NCI-H1694 (cell line): ENCODE measurements at regions not wholly inside any gene's neighbourhood (a gene's known extent, or its start where the extent isn't known, plus 50 kb on each side); places are given as distances from the start of the nearest gene placed in this dataset.
A peak's percentile ranks its signal among the peaks of the same experiment; 100 is the strongest.

Source experiments
- DNase-seq: peaks from one replicate; lab custom pipeline; 2025; lab: John Stamatoyannopoulos, UW

DNA sequence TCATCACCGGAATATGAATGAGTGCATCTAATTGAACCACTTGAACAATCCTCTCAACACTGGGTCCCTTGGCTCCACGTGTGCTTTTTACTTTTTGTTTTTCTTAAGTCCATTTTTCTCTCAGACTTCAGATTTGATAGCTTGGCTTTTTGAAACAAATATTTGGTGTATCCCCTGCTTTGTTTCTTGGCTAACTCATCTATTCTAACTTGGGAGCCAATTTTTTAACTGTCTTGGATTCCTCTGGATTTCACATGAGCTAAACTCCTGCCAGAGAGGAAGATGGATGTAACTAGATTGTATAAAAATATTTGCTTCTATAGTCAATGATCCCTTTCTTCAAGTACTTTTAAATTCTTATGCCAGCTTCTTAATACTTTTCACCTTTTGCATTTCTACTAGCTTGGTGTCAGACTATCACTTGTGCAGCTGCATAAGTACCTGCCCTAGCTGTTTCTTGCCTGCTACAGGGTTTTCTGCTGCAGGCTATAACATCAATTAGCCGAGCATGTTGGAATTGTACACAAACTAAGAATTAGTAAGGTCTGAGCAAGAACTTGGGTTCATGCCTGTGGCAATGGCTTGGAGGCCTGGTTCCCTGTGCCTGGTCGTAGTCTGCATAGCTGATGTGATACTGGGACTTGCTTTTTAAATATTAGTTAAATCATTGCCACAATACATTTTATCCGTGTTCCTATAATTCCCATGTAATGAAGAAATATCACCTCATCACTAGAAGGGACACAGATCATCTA, 281.5 kb downstream of the EN1 start:
- no peak for DNase-seq

DNA sequence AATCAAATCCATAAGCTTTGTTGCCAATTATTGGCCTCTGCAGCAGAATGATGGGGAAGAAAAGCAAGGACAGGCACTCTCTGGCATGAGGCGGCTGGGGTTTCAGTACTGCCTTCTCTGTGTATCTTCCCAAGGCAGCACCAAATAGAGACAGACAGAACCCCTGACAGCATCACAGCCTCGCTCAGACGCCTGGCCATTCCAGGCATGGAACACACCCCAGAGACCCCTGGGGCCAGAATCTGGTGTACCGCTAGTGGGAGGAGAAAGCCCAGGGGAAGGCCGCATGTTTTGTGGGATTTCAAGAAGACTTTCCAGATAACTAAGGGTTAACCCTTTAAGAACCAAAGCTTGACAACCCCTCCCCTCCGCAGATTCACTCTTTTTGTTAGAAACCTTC, 282.1 kb downstream of the EN1 start:
- no peak for DNase-seq

DNA sequence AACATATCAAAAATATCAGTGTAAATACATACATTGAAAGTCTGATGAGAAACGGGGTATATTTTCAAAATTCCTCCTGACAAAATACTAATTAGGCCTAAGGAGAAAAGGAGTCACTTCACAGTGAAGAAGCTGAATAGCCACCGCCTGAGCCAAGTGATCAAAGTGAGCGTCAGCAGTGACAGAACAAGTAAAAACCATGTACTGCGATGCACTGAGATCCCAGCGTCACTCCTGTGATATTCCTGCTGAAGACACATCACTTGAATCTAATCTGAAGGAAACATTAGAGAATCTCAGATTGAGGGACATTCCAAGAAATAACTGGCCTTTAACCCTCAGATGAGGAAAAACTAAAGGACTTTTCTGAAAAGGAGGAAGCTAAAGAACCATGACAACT, 285.3 kb downstream of the EN1 start:
- DNase-seq = no peak

DNA sequence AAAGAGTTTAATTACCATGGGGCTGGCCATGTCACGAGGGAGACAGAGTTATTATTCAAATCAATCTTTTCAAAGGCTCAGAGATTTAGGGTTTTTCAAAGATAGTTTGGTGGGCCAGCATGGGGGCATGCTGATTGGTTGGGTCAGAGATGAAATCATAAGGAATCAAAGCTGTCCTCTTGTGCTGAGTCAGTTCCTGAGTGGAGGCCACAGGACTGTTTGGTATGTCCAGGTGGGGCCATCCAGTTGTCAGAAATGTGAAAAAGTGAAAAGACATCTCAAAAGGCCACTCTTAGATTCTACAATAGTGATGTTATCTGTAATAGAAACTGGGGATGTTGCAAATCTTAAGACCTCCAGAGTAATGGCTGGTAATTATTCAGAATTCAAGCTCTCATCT, 288.6 kb downstream of the EN1 start:
- no peak for DNase-seq

DNA sequence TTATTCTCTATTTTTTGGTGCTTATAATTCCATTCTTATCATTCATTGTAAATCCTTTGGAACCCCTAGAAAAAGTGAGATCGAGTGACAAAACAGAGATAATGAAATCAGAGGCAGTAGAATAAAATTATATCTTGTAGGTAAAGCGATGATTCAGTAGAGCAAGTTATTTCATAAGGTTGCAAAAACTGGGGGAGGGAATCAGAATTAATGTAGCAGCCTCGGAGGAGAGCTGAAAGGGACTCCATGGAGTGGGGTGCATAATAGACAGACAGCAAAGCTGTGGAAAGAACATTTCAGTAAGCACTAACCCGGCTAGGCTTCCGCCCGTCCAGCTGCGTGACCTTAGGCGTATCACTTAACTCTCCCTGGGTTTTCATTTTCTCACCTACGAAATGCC, 289.7 kb downstream of the EN1 start:
- DNase-seq = no peak

DNA sequence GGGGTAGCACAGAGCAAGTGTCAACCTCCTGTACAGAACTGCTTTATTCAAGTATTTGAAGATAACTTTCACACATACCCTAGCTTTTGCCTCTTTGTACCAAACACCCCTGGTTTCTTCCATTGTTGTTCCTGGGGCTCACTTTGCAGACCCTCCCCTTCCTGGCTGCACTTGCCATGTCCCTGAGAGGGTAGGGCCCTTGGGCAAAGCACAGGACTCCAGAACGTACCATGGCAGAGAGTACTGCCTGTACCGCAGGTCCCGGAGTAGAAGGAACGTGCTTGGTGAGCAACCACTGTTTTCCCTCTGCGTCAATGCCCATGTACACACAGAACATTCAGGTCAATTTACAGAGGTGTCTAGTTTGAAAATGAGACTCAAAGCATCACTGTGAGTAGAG, 290.4 kb downstream of the EN1 start:
- no peak for DNase-seq

DNA sequence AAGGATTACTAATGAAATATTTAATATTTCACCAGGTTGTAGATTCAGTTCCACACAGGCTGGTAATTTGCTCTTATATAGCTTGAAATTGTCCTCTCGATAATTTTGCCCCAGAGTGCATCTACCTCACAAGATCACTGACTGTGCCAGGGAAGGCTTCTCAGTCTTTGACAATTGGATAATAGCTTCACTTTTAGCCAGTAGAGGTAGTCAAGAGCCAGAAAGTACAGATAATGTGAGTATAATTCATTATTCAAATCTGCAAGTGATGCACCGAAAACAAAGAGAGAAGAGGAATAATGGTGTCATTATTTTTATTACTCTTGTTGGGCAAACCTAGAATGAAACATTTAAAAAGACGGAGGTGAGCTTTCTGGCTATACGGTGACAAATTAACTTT, 292.8 kb downstream of the EN1 start:
- no peak for DNase-seq

DNA sequence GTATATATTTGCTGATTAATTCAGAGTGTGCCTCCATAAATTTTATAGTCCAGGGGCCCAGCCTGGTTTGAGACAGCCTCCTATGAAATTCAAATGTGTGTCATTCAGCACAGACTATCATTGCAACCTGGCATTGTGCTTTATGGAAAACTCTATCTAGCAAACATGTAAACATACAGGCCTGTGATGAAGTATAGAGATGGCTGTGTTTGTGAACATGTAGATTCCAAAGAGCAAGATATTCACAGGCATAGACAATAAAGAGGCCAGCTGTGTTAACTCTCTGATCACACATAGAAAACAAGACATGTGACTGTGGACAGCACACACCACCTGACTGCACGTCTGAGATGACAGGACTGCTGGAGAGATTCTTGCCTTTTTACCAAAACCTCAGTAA, 297.9 kb downstream of the EN1 start:
- DNase-seq = no peak

DNA sequence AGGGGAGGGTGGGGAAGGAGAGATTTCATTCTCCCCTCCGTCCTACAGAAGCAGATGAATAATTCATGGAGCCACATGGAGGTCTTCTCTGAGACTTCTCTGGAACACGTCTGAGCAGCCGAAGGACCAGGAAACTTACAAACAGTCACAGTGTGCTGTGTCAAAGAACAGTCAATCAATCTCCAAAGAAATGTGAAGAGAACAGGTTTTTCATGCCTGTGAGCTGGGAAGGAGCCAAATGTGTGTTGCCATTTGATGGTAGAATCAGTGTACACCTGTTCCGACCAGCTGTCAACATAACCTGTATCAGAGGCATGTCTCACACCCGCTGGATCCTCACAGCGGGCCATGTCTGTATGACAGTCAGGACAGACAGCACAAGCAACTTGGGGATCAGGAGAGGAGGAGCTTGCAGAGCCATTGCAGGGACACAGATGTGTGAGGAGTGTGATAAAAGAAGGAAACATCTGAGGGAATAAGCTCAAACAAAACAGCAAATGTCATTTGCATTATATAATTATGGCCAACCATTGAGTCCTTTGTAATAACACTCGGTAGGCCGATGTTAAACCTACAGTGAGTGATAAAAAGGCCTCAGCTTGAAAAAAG, 298.5 kb downstream of the EN1 start:
- DNase-seq = peak; percentile 22

DNA sequence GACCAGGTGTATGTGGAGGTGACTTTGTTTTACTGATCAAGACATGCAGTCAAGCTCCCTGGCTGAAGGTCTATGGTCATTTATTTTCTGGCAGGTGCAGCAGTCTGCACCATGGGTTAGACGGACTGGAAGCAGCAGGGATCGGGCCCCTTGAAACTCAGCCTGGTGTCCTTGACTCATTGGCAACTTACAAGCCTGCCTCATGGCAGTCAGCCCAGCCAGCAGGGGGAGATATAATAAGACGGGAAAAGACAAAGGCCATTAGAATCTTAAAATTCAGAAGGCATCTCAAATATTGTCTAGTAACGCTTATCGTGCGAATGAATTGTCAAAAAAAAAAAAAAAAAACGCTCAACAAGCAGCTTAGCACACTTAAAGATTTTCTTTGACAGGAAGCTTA, 308.2 kb downstream of the EN1 start:
- DNase-seq = no peak

DNA sequence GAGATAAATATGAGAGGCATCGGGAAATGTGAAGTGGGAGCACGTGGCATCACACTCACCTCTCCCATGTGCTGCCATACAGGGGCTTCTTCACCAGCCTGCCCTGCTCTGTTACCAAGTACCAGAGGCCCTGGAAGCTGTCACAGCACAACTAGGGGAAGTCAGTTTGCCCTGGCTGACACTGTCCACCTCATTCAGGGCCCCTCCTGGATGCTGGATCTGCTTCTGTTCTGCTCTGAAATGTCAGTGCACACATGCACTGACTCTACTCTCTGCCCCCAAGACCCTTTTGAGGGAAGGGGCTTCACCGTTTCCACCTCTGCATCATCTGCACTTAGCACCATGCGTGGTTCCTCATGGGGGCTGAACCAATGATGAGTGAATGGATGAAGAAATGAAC, 311.1 kb downstream of the EN1 start:
- no peak for DNase-seq

DNA sequence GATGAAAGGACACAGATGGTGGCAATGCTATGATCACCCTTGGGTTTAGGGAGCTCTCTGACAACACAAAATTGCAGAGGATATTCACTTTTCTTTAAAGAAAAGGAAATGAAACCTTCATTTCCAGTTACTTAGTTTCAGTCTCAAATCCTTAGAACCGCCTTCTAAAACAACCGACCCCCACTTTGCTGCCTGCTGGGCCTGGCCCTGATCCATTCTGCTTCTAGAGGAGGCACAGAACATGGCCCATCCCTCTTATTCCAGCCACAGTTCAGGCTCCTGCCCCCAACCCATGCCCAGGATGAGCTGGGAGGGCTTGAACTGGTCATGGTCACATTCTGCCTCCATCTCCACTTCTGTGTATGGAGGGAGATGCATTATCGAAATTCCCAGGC, 311.6 kb downstream of the EN1 start:
- no peak for DNase-seq

DNA sequence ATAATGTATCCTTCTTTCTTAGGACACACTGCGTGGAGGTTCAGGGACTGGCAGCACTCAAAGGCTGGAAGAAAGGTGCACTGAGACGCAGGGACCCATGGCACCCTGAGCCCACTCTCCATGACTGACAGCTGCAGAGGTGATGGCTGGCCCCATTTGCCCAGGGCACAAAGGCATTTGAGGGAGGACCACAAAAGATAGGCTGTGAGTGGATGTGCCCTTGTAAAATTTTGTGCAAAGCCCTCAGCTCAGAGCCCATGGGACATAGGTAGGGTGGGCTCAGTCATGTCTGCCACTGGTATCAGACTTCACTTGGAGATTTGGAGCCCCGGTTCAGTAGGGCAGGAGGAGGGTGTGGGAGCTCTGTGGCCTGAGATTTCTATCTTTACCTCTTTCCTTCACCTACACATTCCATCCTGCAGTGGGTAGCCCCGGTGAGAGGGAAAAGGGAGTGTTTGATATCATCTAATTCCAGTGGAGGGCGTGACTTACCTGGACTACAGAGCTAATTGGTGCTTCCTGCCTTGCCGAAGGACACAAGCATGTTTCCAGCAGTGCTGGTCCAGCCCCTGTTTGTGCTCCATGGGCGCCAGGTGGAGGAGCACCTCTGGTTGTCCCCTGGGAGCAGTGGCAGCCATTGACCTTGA, 312.2 kb downstream of the EN1 start:
- DNase-seq = no peak

DNA sequence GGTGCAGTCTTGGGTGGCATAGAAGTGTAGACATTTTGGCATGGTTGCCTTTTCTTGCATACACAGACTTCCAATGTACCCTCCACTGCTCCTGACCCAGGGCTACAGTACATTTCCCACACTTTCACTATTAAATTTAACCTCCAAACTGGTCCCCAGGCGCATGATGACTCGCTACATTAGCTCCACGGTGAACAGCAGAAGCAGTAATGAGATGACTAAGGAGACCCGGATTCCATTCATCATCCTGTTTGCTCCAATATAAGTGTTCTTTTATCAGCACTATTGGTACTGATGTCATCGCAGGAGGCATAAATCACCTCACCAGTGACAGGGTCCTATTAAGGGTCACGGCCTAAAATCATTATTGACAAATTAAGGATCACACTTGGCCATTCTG, 316.5 kb downstream of the EN1 start:
- no peak for DNase-seq

DNA sequence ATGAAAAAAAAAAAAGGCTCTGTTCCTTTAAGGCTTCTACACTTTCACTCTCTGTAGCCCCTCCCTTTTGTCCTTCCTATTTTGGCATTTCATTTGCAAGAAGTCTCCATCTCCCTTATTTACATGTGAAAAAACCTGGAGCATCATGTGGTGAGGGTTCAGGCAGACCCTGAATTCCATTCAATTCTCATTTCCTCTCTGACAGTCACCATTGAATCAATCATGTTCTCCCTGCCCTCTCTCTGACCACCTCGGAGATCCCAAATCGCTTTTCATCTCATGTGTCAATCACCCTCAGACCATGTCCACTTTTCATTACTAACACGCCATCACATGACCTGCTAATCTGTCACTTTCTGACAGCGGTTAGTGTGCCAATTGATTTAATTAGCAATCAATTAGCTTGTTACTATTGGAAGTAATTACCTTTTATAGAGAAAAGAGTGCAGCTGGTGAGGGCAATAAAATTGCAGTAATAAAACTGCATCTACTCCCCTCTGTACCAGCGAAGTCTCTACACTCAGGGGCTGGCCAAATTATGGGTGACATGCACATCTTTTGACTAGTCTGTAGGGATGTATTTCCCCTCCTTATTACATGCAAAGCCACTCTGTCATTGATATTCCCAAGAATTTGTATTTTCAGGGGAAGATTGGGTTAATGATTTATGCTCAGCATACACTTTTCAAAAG, 317.4 kb downstream of the EN1 start:
- no peak for DNase-seq

DNA sequence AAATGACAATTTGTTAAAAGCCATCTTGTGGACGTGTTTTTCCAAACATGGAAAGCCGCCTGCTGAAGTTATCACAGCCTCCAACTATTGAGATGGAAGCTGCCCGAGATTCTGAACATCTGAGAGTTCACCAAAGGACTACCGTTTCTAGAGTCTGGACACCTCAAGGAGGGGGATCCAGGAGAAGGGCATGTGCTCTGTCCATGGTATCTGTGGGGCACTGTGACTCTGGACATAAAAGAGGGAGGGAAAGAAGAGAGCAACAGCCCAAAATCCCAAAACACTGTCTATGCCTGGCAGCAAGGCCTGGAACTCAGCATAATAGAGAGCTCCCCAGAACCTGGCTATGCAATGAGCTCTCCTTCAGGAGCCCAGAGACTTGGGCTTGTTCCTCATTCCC, 319.9 kb downstream of the EN1 start:
- no peak for DNase-seq

DNA sequence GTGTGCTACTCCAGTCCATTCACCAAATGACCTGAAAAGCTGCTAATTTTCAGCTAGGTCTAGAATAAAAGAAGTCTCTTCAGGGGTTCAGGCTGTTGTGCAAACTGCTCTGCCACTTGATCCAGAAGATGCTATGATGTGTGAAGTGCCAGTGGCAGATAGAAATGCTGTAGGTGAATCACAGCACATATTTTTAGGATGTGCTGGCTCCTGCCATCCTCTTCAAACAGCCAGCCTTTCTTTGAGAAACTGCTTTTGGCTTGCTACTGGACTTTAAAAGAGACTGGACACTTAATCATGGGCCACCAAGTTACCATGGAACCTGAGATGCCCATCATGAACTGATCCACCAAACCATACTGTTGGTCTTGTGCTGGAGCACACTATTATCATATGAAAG, 322.1 kb downstream of the EN1 start:
- no peak for DNase-seq

DNA sequence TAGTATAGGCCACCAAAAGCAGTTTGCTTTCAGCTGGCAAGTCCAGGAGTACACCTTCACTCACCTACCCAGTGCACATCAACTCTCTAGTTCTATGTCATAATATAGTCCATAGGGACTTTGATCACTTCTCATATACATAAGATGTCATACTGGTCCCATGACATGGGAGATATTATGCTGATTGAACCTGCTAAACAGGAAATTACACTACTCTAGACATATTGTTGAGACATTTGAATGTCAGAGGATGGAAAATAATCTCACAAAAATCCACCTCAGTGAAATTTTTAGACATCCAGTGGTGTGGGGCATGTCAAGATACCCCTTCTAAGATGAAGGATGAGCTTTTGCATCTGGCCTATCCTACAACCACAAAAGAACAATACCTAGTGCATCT, 322.5 kb downstream of the EN1 start:
- no peak for DNase-seq

DNA sequence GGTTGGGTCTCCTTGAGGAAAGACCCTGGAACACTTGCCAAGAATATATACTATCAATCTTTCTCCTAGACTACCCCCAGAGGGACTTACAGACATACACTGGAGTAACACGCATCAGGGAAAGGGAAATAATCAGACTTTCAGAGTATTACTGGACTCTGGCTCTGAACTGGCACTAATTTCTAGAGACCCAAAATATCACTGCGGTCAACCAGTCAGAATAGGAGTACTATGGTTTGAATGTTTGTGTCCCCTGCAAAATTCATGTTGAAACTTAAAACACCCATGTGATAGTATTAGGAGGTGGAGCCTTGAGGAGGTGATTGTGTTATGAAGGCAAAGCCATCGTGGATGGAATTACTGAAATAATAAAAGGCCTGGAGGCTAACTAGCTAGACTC, 323.7 kb downstream of the EN1 start:
- DNase-seq = no peak

DNA sequence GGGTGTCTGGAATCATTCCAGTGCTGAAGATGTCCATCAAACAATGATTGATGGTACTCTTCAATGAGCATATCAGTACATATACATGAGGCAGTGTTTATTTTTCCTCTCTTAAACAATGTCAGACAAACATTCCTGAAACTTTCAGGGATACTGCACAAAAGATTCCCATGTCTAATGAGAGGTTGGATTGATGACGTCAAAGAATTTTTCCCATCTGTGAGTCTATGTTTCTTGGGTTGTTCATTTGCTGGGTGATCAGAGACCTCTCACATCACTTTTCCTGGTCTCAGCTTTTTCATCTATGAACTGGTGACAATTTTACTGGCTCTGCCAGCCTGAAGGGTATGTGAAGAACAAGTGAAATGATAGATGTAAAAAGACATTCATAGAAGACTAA, 325.5 kb downstream of the EN1 start:
- DNase-seq = no peak

DNA sequence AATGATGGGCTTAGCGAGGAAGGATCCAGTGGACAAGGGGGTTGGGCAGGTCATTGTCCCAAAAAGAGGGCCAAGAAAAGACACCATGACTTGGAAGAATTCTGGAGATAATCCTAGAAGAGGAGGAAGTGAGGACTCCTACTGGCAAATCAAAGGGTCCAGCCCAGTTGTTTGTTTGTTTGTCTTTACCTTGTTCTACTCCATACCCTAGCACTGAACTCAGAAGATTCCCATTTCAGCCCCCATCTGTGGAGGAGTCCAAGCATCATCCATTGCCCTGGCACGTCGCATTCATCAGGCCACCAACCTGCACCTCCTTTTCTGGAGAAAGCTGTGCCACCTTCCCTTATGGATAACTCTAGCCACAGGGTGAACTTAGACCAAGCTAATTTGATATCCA, 326.2 kb downstream of the EN1 start:
- no peak for DNase-seq

DNA sequence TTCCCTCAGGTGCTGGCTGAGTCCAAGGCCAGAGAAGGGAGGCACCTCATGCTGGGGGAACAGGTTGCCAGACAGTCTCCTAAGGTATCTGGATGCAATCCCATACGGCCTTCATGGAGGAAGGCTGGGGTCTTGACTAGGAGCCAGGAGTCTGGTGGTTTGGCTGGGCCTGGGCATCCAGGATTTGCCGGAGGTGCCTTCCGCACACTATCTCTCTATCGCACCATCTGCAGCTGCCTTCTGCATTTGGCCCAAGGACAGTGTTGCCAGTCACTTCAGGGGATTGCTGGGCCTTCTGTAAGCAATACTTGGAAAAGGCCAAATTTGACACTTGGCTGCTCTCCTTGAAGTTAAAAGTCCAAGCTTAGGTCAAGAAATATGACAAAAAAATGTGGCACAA, 327.2 kb downstream of the EN1 start:
- DNase-seq = no peak

DNA sequence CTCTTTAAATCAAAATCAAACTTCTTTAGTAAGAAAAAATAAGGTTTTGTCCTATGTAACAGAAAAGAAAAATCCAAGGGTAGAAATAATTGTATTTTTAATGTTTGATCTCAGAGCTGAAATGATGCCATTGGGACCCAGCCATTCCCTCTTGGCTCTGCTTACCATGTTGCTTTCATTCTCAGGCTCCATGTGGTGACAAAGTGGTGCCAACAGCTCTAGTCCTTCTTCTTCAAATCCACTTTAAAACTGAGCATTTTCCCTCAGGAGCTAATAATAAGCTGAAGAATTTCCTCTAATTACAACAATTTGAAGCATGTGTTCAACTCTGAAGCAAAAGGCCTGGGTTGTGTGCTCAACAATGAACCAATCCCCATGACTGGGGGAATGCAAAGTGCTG, 327.9 kb downstream of the EN1 start:
- DNase-seq = no peak
